Stimulated activated CD8-positive, alpha-beta memory T cell treated with anti-CD3 and anti-CD28 coated beads, Interleukin-4, amount 100 ng/mL, for 24 hours (primary cell): ENCODE measurements at regions not wholly inside any gene's neighbourhood (a gene's known extent, or its start where the extent isn't known, plus 50 kb on each side); places are given as distances from the start of the nearest gene placed in this dataset.
"Not testable (repeated sequence)": the region's sequence is repeated elsewhere in the genome, so short reads cannot be mapped to it uniquely, and the experiment has no call there.

ENCODE experiments used
- DNase-seq: peaks from one replicate; pipeline ENCODE4 v3.0.0-alpha.2; 2020; ENCODE audit warnings: low read depth

- DNase-seq: no peak
These were observed 376.4 kb downstream of the TCERG1L start for GRCh38 chr10:130935128-130935439.

DNA sequence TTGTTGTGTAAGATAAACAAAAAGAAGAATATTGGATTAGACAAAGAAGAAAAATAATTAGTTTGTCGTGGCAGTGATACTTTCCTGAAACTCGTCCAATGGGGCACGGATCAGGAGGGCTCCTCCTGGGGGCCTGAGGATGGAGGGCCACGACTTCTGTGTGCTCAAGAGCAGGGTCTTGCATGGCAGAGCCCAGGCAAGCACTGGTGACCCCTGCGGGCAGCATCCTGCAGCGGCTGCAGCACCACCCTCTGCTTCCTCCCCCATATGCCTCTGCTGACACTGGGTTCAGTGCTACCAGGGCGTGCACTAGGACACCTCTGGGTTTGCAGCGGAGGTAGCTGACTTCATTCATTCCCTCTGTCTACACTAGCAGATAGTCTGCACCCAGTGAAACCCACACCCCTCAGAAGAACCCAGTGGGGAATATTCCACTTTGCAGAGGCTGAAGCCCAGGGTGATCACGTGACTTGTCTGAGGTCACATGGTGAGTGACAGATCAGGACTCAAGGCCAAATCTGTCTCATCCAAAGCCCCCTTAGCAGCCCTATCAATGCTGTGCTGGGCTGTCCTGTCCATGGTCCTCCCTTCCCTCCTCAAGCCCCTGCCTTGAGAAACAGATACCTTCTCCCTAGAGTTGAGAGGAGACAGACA is 375.5 kb downstream of the TCERG1L start:
- DNase-seq: no peak

DNA sequence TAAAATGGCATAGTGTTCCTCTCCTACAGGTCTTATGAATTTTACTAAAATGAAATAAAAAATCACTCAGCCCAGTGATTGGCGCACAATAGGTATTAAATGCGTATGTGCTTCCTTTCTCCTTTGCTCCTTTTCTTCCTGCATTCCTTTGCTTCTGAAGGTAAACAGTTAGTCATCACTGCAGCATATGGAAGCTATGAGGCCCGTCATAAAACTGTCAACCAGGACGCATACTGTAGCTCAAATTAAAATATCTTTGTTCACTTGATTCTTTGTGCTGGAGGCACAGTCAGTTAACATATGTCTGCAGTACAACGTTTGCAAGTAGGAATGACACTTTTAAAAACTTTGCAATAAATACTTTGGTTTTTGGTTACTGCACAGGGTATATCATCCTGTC is 374.7 kb downstream of the TCERG1L start:
- no peak for DNase-seq

DNA sequence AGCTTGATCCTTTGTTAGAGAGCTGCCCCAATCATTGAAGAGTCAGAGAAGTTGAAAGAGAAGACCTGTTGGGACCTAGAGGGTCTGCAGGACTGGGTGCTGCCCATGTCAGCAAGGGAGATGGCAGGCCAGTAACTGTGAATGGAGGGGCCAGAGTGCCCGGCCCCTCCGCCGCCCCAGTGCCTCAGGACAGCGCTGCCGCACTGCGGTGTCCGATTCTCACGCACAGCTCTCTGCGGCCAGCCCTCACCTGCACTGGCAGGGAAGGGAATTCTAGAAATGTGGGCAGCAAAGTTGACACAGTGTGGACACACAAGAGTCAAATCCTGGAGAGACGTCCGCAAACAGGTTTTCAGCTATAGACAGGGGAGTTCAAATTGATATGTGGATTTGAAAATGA is 373.5 kb downstream of the TCERG1L start:
- no peak for DNase-seq

GRCh38 chr10:130938891-130939290 is 372.6 kb downstream of the TCERG1L start:
- not testable (repeated sequence) for DNase-seq

DNA sequence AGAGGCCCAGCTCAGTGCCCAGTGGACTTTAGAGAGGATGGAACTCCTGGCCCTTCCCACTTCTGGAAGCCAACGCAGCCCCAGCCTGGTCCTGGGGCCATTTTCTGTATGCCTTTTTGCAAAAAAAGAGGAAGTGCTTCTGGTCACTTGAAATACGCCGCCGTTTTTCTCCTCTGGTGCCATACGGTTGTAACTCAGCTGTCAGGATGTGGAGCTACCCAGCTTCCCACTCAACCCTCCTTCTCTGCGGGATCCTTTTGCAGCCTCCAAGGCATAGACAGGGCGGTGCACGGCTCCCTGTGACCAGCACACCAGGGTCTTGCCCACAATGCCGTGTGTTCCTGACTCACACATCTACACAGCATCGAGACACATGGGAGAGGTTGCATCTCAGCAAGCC is 369.6 kb downstream of the TCERG1L start:
- no peak for DNase-seq

GRCh38 chr10:130952086-130952485 is 359.4 kb downstream of the TCERG1L start:
- DNase-seq: no peak

GRCh38 chr10:130954326-130954905 is 357.1 kb downstream of the TCERG1L start:
- no peak for DNase-seq

- no peak for DNase-seq
These were observed 355.3 kb downstream of the TCERG1L start for GRCh38 chr10:130956251-130956650.

- DNase-seq: no peak
These were observed 354.1 kb downstream of the TCERG1L start for GRCh38 chr10:130957423-130957822.

GRCh38 chr10:130958003-130958402 is 353.5 kb downstream of the TCERG1L start:
- DNase-seq: no peak

DNA sequence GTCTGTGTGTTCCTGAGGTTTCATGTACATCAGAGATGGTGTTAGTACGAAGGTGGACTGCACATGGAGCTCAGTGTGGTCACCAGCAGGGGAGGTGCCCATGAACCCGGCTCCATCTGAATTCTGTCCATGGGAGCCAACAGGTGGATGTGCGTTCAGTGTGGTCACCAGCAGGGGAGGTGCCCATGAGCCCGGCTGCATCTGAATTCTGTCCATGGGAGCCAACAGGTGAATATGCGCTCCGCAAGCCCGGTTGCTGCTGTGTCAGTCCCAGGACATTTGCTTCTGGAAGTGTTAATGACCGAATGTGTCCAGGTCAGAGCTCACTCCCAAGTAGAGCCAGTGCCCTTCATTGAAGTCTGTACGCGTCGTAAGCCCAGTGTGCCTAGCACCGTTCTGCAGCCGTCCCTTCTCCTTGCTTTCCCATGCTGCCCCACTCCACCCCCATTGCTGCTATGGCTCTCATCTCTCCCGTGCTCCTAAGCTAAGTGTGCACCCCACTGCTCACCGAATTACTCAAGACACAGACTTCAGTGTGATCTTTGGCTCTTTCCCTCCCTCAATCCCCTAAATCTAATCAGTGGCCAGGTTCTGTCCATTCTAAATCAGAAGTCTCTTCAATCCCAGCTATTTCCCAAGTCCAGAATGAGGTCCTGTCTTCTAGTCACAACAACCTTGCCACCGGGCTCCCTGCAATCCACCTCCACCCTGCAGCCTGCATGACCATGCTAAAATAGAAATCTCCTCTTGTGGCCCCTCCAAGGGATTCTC is 352.4 kb downstream of the TCERG1L start:
- no peak for DNase-seq

DNA sequence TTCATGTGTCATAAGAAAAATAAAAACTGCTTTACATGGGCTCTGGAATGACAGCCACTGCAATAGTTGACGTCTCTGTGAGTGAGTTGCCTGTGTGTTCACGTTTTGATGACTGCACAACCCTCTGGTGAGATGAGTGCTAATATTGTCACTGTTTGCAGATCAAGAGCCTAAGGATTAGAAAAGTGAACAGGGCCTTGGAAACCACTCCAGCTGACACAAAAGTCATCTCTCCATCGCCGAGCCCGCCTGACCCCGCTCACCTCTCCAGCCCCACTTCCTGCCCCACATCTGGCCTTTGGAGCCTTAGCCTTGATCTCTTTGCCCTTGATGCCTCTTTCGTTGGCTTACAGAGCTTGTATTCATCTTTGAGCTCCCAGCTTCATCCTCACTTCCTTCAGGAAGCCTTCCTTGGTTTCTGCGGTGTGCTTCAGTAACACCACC is 351.7 kb downstream of the TCERG1L start:
- DNase-seq: no peak

DNA sequence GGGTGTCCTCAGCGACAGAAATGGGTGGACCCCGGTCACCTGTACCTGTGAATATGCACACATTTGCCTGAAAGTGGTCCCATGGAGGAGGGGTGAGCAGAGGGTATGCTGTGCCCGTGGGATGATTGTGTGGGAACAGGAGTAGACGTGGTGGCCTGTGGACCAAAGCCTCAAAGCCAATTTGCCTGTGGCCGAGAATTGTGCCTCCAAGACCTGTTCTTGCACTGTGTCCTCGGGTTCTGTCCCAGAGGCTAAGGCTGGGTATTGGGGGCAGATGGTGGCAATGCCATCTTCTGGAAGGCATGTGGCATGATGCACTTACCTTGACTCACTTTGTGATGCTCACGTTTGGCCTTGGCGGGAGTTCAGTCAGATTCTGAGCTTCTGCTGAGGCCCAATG is 351.0 kb downstream of the TCERG1L start:
- DNase-seq: no peak

GRCh38 chr10:130961506-130962239 is 349.8 kb downstream of the TCERG1L start:
- no peak for DNase-seq

- no peak for DNase-seq
These were observed 349.1 kb downstream of the TCERG1L start for GRCh38 chr10:130962240-130963051.

DNA sequence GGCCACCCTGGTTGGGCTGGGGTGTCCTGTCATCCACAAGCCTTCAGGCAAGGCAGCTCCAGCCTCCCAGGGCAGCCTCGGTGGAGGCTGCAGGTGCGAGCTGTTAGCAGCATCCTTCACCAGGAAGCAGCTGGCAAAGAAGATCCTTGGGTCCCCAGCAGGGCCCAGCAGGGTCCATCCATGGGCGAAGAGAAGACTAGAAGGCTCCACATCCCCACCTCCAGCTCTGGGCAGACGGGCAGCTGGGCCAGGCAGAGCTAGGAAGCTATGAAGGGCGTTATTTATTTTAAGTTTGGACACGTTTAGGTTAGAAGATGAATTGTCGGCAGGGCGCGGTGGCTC is 348.5 kb downstream of the TCERG1L start:
- DNase-seq: no peak

DNA sequence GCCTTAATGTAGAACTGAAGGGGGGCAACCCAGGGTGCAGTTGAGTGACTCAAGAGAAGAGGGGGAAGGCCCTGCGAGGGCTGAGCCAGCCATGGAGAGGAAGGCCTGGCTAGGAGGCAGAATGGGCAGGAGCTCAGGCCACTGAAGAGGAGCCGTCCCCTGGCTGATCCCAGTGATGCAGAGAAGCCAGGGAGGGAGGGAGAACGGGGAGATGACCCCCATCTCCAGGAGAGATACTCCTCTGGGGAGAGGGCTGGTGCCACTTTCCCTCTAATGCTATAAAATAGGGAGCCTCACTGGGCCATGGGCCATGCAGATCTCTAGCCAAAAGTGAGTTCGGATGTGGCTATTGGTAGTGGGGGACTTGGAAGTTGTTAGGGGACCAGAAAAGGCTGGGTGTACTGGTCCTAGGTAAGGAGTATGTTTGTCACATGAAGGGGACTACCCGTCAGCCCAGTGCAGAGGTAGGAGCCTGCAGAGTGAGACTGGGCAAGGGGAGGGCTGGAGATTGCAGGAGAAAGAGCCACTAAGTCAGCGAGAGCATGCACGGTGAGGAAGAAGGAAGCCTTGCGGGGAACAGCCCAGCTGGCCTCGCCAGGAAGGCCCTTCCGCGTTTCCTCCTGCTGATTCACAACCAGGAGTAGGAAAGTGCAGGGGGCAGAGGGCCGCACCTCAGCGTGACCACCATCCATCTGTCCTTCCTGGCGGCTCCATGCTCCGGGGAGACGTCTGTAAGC is 347.6 kb downstream of the TCERG1L start:
- no peak for DNase-seq

DNA sequence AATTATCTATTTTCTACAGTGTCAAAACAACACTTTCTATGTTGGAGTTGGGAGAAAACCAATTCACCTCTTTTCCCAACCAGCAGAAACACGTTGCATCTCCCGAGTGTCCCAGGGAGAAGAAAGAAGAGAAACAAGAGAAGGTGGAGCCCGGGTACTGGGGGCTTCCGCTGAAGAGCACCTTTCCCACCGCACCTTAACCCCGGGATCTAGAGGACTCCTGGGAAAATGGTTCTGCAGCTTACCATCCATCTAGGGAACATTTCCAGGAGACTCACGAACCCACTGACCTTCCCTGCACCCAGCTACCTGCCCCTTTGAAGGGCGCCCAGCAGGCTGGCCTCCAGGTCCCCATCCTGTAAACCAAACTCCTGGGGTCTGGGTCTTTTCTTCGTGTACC is 346.8 kb downstream of the TCERG1L start:
- no peak for DNase-seq

DNA sequence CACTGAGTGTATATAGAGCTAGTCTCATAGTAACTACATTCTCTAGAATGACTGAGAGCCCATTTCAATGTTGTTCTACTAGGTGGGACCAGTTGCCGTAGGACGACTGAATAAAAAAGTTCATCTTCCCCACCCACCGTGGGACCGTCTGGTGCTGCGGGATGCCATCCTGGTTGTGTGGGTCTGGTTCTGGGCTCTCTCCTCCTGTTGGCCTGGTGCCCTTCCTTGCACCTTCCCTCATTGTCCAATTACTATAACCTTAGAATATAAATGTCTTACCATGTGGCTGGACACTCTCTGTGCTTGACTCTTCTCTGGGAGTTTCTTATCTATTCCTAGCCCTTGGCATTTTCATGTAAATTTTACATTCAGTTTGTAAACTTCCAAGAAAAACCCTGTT is 344.4 kb downstream of the TCERG1L start:
- no peak for DNase-seq

GRCh38 chr10:130967784-130968183 is 343.7 kb downstream of the TCERG1L start:
- DNase-seq: no peak
